COLO668 (cell line): ENCODE measurements at regions not wholly inside any gene's neighbourhood (a gene's known extent, or its start where the extent isn't known, plus 50 kb on each side); places are given as distances from the start of the nearest gene placed in this dataset.
"Not testable (repeated sequence)": the region's sequence is repeated elsewhere in the genome, so short reads cannot be mapped to it uniquely, and the experiment has no call there.

Source experiments
- DNase-seq: peaks from one replicate; lab custom pipeline; 2025; ENCODE audit not compliant: unreplicated experiment; lab: John Stamatoyannopoulos, UW

DNA sequence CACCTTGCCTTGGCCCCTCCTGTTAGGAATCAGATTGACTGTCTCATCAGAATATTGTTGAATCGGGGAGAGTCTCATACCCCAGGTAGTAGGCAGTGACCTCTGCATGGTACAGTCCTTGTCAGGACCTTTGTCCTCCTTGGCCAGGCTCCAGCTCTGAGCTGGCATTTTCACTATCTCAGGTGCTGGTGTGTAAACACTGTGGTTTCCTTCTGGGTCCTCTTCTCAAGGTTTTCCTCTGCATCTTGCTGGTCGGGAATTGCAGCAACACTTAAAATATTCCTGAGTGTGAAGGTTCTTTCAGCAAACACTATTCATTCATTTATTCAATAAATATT is 69.7 kb upstream of the TAMM41 start:
- DNase-seq = not testable (repeated sequence)

DNA sequence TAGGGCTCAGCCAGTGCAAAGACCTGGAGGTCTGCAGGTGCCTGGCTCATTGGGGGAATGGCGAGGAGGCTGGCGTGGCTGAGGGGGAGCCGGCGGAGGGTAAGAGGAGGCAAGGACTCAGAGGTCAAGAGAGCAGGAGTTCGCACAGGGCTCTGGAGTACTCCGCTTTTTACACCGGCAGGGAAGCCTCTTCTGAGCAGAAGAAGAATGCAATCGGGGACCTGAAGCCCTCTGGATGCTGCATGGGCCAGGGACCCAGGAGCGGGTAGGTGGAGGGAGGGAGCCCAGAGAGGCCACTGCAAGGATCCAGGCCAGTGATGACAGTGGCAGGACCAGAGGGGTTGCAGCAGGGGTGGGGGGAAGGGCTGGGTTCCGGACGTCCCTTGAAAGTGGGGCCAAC is 70.4 kb upstream of the TAMM41 start:
- no peak for DNase-seq

DNA sequence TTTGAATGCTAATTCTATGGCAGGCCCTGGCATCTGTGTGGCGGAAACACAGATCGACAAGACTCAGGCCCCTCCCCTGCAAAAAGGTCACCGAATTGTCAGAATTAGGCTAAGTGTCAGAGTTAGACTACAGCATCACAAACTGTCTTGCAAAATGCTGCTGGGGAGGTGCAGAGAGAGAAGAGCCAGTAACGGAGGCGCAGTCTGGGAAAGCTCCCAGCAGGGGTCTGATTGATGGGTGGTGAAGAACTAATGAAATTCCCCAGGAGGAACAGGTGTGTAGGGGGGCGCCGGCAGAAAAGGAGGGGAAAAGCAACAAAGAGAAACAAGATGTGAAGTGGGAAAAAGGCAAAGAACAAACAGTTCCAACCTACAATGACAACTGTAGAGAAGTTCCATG is 72.7 kb upstream of the TAMM41 start:
- DNase-seq = no peak

DNA sequence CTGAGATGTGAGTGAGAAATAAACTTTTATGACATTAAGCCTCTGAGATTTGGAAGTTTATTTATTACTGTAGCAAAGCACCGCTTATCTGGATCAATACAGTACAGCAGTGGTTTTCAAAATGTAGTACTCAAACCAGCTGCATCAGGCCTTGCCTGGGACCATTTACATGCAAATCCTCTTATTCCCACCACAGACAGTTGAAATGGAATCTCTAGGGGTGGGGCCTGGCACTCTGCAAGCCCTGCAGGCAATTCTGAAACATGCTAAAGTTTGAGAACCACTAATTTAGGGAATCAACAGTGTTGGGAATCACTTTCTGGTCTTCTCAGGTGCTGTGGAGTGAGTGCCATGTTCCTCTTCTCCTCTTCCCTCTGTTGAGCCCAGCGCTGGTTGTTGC is 77.8 kb upstream of the TAMM41 start:
- peak; percentile 3 for DNase-seq

DNA sequence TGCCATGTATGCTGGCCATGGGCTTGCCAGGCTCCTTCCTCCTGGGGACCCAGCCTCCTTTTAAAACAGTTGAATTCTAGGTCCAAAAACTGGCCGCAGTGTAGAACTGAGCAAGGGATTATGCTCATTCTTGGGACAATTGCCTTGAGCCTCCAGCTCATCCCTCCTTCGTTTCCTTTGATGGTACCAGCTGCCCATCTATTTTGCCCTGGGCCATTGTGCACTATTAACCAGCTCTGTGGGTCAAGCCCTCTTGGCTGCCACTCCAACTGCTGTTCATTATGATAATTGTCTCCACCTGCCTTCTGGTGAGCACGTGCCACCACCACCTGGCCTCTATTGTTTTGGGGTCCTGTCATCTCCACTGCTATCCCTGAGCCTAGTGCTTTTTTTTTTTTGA is 75.8 kb upstream of the SYN2 start:
- peak; percentile 42 for DNase-seq

DNA sequence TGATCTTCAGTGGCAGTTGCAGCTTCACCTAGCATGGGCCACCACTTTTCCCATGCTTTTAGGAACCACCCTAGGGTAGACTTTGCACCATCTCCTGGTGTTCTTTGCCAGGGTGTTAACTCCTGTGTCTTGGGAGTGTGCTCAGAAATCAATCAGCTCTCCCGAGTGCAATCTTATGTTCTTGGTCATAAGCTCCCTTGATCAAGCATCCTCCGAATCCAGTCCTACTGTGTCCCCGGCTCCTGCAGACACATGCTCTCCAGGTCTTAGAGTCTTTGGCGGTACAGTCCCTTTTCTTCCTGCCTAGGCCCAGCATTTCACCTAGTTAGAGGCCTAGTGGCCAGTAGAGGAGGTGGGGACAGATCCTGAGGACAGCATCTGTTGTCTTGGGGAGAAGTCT is 74.7 kb upstream of the SYN2 start:
- no peak for DNase-seq

DNA sequence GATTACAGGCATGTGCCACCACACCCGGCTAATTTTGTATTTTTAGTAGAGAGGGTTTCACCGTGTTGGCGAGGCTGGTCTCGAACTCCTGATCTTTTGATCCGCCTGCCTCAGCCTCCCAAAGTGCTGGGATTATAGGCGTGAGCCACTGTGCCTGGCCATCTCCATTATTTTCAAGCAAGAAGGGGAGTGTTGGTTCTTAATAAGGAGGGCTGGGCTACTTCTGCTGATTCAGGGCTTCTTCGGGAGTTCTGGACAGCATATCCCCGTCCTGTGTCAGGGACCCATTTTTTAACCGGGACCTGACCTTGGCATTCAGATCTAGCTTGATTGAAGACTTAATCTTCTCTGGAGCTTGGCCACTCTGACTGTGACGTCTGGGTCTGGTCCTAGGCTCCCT is 74.1 kb upstream of the SYN2 start:
- DNase-seq = no peak

DNA sequence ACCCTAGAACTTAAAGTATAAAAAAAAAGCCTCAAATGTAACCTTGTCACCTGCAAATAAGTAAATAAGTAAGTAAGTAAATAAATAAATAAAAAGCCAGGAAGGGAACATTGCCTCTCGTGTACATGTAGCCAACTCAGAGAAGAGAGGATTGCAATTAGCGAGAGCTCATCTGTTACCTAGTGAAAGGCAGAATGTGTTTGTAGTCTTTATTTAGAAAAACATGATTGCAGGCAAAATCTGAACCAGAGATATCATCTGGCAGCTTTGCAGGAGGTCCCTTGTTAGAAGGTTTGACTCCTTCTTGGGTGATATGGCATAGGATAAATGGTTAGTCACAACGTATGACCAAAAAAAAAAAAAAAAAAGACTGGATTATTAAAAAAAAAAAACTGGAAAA is 71.6 kb upstream of the SYN2 start:
- no peak for DNase-seq

DNA sequence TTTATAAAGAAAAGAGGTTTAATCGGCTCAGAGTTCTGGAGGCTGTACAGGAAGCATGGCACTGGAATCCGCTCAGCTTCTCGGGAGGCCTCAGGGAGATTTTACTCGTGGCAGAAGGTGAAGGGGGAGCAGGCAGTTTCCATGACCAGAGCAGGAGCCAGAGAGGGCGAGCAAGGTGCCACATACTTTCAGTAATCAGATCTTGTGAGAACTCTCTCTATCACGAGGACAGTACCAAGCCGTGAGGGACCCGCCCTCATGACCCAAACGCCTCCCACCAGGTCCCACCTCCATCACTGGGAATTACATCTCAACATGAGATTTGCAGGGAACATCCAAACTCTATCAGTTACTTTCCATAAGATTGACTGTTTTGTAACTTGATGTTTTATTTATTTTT is 70.7 kb upstream of the SYN2 start:
- DNase-seq = no peak

DNA sequence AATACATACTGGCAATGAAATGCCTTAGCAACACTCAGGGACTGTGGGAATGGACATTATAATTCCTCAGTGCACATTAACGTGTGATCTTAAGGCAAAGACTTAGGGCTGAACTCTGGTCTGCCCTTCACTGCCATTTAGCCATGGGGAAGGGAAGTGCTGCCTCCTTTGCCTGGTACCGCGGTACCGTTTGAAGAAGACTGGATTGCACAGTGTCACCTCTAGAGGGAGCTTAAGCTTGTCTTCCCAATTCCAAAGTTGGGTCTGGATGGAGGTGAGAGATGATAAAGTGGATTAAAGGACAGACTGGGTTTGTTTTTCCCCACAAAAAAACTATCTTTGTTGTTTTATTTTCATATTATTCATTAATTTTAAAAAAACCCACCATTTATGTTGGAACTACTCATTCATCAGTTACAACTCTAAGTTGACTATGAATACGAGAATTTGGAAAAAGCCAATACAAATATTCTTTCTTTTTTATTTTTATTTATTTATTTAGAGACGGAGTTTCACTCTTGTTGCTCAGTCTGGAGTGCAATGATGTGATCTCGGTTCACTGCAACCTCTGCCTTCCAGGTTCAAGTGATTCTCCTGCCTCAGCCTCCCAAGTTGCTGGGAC is 60.0 kb upstream of the SYN2 start:
- peak; percentile 20 for DNase-seq

DNA sequence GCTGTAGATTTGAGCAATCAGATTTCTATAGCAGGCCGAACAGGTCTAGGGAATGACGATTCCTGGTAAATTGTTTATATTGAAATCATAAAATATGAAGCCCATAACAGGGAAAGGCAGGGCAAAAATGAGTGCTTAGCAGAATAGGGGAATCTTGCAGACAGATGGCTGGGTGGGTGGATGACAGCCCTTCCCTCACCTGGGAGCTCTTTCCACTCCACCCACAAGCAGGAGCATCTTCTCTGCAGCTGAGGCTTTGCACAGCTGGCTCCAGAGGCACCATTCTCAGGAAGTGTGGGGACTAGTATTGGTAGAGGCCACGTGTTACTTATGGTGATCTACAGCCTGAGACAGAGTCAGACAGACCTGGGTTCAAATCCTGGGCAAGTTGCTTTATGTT is 55.9 kb upstream of the SYN2 start:
- DNase-seq = no peak

DNA sequence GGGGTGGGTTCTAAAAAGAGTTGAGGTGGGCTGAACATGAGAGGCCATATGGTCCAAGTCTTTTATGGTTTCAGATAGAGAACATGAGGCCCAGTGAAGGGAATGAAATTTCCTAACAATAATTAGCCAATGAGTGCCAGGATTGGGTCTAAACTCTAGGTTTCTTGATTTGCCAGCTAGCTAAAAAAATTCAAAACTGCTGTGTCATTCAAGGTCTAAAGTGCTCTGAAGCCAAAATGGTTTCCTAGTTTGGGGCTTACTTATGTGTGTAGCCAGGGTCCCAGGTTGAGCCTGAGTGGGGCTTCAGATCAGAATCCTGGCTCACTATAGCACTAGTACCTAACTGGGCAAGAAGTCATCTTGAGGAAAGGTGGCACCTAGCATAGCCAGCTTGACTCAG is 55.3 kb upstream of the SYN2 start:
- DNase-seq = no peak

DNA sequence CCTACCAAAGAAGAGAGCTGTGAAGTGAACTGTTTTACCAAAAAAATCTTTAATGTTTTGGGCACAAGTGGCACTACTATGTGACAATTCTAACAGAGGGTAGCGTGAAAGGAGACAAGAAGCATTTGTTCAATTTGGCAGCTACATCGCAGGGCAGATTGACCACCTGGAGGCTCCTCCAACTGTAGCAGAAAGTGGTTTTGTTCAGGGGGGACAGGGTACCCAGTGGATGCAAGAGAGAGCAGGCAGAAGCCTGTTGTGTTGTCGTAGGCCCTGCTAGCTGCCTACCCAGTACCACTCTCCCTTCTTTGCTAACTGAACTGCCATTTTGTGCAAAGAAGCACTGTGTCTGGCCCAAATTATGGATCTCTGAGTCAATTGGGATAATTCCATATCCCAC is 54.8 kb upstream of the SYN2 start:
- DNase-seq = no peak

DNA sequence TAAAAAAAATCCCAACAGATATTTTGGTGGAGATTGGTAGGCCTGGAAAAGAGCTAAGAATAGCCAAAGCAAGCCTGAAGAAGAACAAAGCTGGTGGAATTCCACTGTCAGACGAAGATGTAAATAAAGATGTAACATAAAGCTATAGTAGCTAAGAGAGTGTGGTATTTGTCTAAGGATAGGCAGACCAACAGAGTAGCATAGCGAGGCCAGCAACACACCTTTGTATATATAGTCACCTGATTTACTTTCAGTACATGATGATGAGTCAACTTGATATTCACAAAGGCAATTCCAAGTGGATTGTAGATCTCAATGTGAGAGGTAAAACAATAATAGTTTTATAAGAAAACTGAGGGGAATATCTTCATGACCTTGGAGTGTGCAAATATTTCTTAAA is 53.6 kb upstream of the SYN2 start:
- DNase-seq = no peak

DNA sequence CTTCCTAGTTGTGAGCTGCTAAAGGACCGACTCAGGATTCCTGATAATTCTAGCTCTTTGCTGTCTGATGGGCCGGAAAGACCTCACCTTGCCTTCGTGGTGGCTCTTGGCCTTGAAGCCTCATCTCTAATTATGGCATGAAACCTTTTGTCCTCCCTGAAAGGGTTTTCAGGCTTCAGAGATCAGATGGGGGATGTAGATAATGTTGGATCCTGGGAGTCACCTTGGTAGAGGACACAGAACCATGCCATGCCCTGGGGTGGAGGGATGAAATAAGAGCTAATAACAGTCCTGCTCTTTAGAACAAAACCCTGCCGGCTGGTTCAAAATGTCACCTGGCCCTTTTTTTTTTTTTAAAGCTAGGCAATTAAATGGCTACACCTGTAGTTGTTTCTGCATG is 50.8 kb upstream of the SYN2 start:
- peak; percentile 4 for DNase-seq

DNA sequence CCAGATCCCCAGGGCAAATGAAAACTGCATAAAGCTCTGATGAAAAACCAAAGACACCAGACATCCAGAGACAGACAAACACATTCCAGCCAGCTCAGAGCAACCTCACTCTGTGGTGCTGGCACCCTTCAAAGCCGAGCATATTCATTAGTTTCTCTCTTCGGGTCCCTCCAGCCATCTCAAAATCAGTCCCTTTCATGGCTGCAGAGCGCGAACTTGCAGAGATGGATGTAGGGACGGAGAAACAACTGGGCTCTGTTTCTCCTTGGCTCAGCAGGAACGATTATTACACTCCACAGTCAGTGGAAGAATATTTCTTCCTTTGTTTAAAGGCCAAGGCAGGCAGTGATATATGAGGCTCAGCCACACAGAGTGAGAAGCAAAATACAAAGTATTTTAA is 50.4 kb upstream of the SYN2 start:
- DNase-seq = no peak

DNA sequence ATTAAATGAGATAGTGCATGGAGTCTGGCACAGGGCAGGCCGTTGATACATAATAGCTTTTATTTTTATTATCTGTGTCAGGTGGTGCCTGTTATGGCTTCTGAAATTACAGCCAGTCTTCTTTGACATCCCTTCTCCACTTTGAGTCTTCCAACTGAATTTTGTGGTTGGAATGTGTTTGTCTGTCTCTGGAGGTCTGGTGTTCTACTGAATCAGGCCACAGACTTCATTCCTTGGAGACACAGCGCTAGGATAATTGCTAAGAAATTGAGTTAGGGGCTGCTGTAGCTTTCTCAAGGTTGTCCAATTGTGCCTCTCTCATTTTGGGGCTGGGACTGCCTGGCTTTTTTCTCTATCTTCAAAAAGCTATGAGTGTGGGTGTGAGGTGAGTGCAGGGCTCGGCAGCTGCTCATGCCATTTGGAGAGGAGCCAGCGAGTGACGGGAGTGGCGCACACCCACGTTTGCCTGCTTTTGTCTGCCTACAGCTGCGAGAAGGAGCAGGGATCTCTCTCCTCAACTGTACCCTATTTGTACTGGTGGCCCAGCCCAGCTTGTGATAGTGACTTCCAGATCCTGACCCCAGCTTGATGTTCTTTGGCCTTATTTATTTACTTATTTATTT is 49.8 kb upstream of the SYN2 start:
- DNase-seq = peak; percentile 59
